Choroid plexus epithelial cell (primary cell): ENCODE measurements at regions not wholly inside any gene's neighbourhood (a gene's known extent, or its start where the extent isn't known, plus 50 kb on each side); places are given as distances from the start of the nearest gene placed in this dataset.
A peak's percentile ranks its signal among the peaks of the same experiment; 100 is the strongest.
"Not testable (repeated sequence)": the region's sequence is repeated elsewhere in the genome, so short reads cannot be mapped to it uniquely, and the experiment has no call there.

Source experiments
- DNase-seq: peaks from one replicate; pipeline ENCODE4 v3.0.0-alpha.2; 2010; ENCODE audit warnings: low read depth
- H3K4me3 ChIP-seq: 2 replicates; pipeline ENCODE4 v1.5.1; 2011; ENCODE audit warnings: low read depth, mild to moderate bottlenecking, control low read depth, low read length, moderate library complexity
- CTCF ChIP-seq: conservative IDR thresholded peaks from 2 replicates; pipeline ENCODE4 v1.5.1; 2011; ENCODE audit warnings: low read depth, mild to moderate bottlenecking, control low read depth, inconsistent platforms, low read length, moderate library complexity

GRCh38 chr5:148740966-148741742 lies 85.3 kb upstream of the ADRB2 start:
- DNase-seq, result peak; percentile 83
- H3K4me3 ChIP-seq, result no peak overlapping the region
- peak; percentile 66 for TF ChIP-seq CTCF

GRCh38 chr5:148741766-148742165 lies 84.6 kb upstream of the ADRB2 start:
- DNase-seq, H3K4me3 ChIP-seq: not testable (repeated sequence)

- not testable (repeated sequence) for H3K4me3 ChIP-seq, DNase-seq
Measured at GRCh38 chr5:148744380-148744779, 82.0 kb upstream of the ADRB2 start.

- no peak for DNase-seq
- no peak overlapping the region for H3K4me3 ChIP-seq
- TF ChIP-seq CTCF, result no peak
Measured at GRCh38 chr5:148746826-148747535, 79.4 kb upstream of the ADRB2 start.

GRCh38 chr5:148747536-148747906 lies 78.9 kb upstream of the ADRB2 start:
- no peak for DNase-seq
- H3K4me3 ChIP-seq, result no peak overlapping the region
- no peak for TF ChIP-seq CTCF

GRCh38 chr5:148748702-148749392 lies 77.6 kb upstream of the ADRB2 start:
- no peak for DNase-seq
- TF ChIP-seq CTCF, result no peak
- H3K4me3 ChIP-seq, result no peak overlapping the region

GRCh38 chr5:148750614-148751013 lies 75.8 kb upstream of the ADRB2 start:
- H3K4me3 ChIP-seq, result no peak overlapping the region
- TF ChIP-seq CTCF, result no peak
- DNase-seq, result no peak
